ENCODE measurements at regions not wholly inside any gene's neighbourhood (a gene's known extent, or its start where the extent isn't known, plus 50 kb on each side); places are given as distances from the start of the nearest gene placed in this dataset.

GRCh38 chr18:8959551-8960135, 142.9 kb upstream of the NDUFV2 start (continued):
- no peak for TF ChIP-seq HIC2 (CRISPR knock-in tag; IDR thresholded peaks at IDR 0.05; ENCODE audit: low read depth)
- TF ChIP-seq NFIC (IDR thresholded peaks at IDR 0.05; ENCODE audit: low read length), result peak; percentile 46; the same call in 1 of the 2 replicates
- TF ChIP-seq ZNF263 (CRISPR knock-in tag; IDR thresholded peaks at IDR 0.05), result peak; percentile 74
- no peak for TF ChIP-seq ZNF225 (CRISPR knock-in tag; IDR thresholded peaks at IDR 0.05)
- no peak for TF ChIP-seq DBP (CRISPR knock-in tag; IDR thresholded peaks at IDR 0.05; ENCODE audit: not compliant biosample characterization)
- TF ChIP-seq ZFP36 (IDR thresholded peaks at IDR 0.05; ENCODE audit: borderline replicate concordance, low read depth, low read length, partially characterized antibody), result no peak
- TF ChIP-seq DNMT3B (CRISPR knock-in tag; conservative IDR thresholded peaks at IDR 0.05), result no peak
- TF ChIP-seq ZNF484 (CRISPR knock-in tag; IDR thresholded peaks at IDR 0.05; ENCODE audit: borderline replicate concordance, low read depth), result no peak
- no peak for TF ChIP-seq ZBTB33 (CRISPR knock-in tag; IDR thresholded peaks at IDR 0.05)
- no peak for TF ChIP-seq SYNCRIP (IDR thresholded peaks at IDR 0.05; ENCODE audit: insufficient read depth, low read depth, low read length)
- peak; percentile 70; the same call in 1 of the 2 replicates for TF ChIP-seq ZNF710 (CRISPR knock-in tag; IDR thresholded peaks at IDR 0.05; ENCODE audit: borderline replicate concordance)
- TF ChIP-seq PCBP2 (optimal IDR thresholded peaks at IDR 0.05; ENCODE audit: low read depth, low read length, poor library complexity, severe bottlenecking), result no peak
- TF ChIP-seq SMARCC2 (IDR thresholded peaks at IDR 0.05), result no peak
- TF ChIP-seq SATB2 (CRISPR knock-in tag; IDR thresholded peaks at IDR 0.05), result no peak
- no peak for TF ChIP-seq HOXA5 (CRISPR knock-in tag; IDR thresholded peaks at IDR 0.05)
- TF ChIP-seq NR2F1 (CRISPR knock-in tag; IDR thresholded peaks at IDR 0.05), result no peak
- TF ChIP-seq ZNF431 (CRISPR knock-in tag; IDR thresholded peaks at IDR 0.05; ENCODE audit: borderline replicate concordance, low read depth), result no peak
- no peak for TF ChIP-seq CAMTA2 (CRISPR knock-in tag; IDR thresholded peaks at IDR 0.05; ENCODE audit: borderline replicate concordance)
- TF ChIP-seq CBX1 (IDR thresholded peaks at IDR 0.05; ENCODE audit: low read depth), result no peak
- TF ChIP-seq ZKSCAN8 (CRISPR knock-in tag; IDR thresholded peaks at IDR 0.05; ENCODE audit: borderline replicate concordance), result no peak
- no peak for TF ChIP-seq ZNF510 (CRISPR knock-in tag; IDR thresholded peaks at IDR 0.05; ENCODE audit: low read depth)
- no peak for TF ChIP-seq CCAR2 (optimal IDR thresholded peaks at IDR 0.05; ENCODE audit: low read depth, low read length)
- TF ChIP-seq FOXC1 (CRISPR knock-in tag; IDR thresholded peaks at IDR 0.05; ENCODE audit: borderline replicate concordance), result no peak
- TF ChIP-seq ZFP36L1 (CRISPR knock-in tag; IDR thresholded peaks at IDR 0.05), result no peak
- no peak for TF ChIP-seq ZNF224 (CRISPR knock-in tag; IDR thresholded peaks at IDR 0.05)
- TF ChIP-seq KLF11 (CRISPR knock-in tag; IDR thresholded peaks at IDR 0.05), result no peak
